Hippocampal formation (tissue), 2 donors: ENCODE measurements at regions not wholly inside any gene's neighbourhood (a gene's known extent, or its start where the extent isn't known, plus 50 kb on each side); places are given as distances from the start of the nearest gene placed in this dataset.
"Not testable (repeated sequence)": the region's sequence is repeated elsewhere in the genome, so short reads cannot be mapped to it uniquely, and the experiment has no call there.

Experiments used
- DNase-seq, 2 donors: peaks; one replicate each; lab custom pipeline; 2025; lab: John Stamatoyannopoulos, UW

DNA sequence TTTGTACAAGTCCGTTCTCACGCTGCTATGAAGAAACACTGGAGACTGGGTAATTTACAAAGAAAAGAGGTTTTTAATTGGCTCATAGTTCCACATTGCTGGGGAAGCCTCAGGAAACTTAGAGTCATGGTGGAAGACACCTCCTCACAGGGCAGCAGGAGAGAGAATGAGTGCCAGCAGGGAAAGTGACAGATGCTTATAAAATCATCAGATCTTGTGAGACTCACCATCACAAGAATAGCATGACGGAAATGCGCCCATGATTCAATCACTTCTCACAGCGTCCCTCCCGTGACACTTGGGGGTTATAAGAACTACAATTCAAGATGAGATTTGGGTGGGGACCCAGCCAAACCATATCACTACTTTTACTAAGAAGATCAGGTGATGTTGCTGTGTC is 285.8 kb downstream of the TMX3 start:
- no peak for DNase-seq

- DNase-seq = no peak
These were observed 286.2 kb downstream of the TMX3 start for GRCh38 chr18:68428661-68429060.

DNA sequence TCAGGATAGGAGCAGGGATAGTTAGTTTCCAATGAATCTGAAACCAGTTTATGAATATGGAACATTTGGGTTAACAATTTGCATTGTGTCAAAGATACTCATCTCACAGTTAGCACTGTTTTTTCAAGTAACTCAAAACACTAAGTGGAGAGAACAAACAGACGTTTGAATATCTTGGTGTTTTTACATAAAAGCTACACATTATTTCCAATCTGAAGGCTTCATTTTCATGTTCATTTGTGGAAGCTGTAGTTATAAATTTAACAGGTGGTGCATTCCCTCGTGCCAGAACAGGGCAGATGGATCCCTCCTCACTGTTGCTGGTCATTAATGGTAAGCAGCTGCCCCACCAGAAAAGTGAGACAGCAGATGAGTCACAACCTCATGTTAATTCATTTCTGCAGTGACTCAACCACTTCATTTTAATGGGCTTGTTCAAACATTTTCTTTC is 286.9 kb downstream of the TMX3 start:
- DNase-seq = peak in 1 of 2 donors; percentile 74

- no peak for DNase-seq
These were observed 288.1 kb downstream of the TMX3 start for GRCh38 chr18:68426731-68427315.

DNA sequence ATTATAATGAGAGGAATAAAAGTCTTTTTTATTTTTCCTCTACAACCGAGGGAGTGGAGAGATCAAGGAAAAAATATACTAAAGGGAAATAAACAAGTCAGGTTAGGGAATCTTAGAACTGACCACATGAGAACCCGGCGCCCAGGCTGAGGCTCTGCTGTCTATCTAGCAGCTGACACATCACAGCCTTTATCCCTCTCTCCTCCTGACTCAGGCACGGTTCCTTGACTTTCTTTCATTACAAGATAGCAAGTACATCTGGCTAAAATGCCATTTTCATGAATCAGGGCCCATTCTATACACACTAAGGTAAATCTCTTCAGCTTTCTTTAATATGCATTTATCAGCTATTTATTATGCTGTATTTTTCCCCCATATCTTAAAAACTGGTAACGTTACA is 296.0 kb downstream of the TMX3 start:
- DNase-seq = no peak

DNA sequence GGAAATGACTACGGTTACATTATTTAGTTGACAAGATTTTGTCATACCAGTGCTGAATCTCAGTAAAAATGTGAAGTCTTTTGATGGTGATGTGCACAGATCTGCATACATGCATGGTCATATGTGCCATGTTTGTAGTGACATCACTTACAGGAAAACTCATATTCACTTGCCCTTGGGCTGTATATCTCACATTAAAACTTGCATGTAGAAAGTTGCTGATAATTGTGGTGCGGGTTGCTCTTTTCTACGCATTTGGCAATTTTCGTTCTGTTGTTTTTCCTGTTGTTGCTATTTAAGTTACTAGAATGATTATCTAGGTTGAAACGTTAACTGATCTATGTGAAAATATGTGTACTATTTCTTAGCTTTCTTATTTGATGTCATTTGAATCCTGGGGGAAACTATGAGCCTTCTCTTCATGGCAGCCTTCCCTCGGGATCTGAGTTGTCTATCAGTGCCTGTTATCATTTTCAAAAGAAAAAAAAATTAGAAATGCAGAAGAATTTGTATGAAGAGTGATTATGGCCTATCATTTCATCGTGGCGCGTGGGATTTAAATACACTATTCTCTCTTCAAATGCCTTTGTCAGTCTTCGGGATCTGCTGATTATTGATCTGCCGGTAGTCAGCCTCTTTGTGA is 296.6 kb downstream of the TMX3 start:
- DNase-seq = no peak

- no peak for DNase-seq
These were observed 297.1 kb downstream of the TMX3 start for GRCh38 chr18:68417826-68418225.

DNA sequence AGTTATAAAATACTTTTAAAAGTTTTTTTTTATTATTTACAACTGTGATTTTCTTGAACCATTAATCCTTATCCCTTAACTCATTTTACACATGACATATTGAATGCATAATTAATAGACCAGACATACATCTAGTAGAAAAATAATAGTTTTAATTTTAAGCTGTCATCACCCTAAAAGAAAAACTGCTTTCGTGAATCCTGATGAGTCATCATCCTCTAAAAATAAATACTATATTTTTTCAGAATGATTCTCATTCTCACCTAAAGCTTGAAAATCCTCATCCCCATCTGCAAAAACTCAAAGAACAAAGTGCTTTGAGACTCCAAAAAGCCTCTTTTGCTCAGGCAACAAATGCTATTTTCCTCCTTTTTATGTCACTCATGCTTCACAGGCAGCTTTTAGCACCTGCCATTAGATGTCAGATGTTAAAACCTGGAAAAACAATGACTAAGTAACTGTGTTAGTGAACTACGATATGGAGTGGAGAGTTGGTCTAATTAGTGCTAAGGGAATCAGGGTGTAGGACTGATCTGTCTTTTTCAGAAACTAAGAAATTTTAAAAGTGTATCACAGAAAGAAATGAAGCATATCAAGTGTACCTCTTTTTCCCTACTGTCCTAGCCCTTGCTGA is 297.6 kb downstream of the TMX3 start:
- no peak for DNase-seq

GRCh38 chr18:68414407-68414806 is 300.5 kb downstream of the TMX3 start:
- no peak for DNase-seq

GRCh38 chr18:68409576-68409975 is 305.3 kb downstream of the TMX3 start:
- no peak for DNase-seq

- no peak for DNase-seq
These were observed 308.1 kb downstream of the TMX3 start for GRCh38 chr18:68406761-68407160.

- no peak for DNase-seq
These were observed 312.1 kb downstream of the TMX3 start for GRCh38 chr18:68402784-68403183.

- DNase-seq = no peak
These were observed 314.0 kb downstream of the TMX3 start for GRCh38 chr18:68400889-68401288.

GRCh38 chr18:68399721-68400120 is 315.2 kb downstream of the TMX3 start:
- DNase-seq = no peak

GRCh38 chr18:68397241-68398035 is 317.5 kb downstream of the TMX3 start:
- DNase-seq = no peak

DNA sequence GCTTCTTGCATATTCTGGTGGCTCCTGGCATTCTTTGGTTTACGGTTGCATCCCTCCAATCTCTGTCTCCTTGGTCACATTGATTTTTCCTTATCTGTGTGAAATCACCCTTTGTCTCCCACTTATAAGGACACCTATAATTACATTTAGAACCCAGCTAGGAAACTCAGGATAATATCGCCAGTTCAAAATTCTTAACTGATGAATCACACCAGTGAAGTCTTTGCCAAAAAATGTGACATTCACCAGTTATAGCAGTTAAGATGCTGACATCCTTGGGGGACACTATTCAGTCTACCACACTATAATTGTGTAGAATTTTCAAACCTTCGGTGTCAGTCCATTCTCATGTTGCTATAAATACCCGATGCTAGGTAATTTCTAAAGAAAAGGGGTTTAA is 320.2 kb downstream of the TMX3 start:
- no peak for DNase-seq

- DNase-seq = no peak
These were observed 323.1 kb downstream of the TMX3 start for GRCh38 chr18:68391801-68392200.

GRCh38 chr18:68387246-68387645 is 327.7 kb downstream of the TMX3 start:
- DNase-seq = no peak

- not testable (repeated sequence) for DNase-seq
These were observed 330.9 kb downstream of the TMX3 start for GRCh38 chr18:68383979-68384378.

GRCh38 chr18:68376926-68377325 is 338.0 kb downstream of the TMX3 start:
- no peak for DNase-seq

DNA sequence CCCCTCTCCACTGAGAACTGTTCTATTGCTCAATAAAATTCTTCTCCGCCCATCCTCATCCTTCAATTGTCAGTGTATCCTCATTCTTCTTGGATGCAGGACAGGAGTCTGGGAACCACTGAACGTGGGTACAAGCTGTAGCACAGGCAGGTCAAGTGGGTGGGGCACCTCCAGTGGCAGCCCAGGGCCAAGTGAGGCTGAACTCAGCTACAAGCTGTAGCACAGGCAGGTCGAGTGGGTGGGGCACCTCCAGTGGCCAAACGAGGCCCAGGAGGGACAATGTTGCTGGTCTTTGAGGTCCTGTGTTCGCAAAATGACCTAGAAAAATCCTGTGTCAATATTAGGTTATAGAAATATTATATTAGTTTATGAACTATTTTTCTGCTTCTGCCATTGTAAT is 352.0 kb downstream of the TMX3 start:
- DNase-seq = no peak

DNA sequence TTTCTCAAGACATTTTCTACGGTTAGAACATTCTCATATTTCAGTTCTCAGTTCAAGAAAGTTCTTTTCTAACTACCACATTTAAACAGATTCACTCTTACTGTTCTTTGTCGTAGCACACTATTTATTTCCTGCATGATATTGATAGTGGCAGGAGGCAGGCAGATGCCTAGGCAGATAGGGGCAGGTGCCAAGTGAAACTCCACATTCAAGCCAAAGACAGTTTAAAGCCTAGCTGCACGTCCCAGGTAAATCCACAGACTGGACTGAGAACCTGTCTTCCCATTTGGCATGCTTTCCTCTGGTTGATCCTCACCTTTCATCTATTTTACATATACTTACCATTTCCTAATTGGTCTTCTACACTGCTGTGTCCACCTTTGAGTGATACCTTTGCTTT is 359.3 kb downstream of the TMX3 start:
- no peak for DNase-seq

GRCh38 chr18:68354176-68354575 is 360.7 kb downstream of the TMX3 start:
- no peak for DNase-seq
